Vagina (tissue), 2 donors: ENCODE measurements at regions not wholly inside any gene's neighbourhood (a gene's known extent, or its start where the extent isn't known, plus 50 kb on each side); places are given as distances from the start of the nearest gene placed in this dataset.

Experiments used
- POLR2A ChIP-seq, 2 donors: fragments of 450-650 bp; IDR thresholded peaks; one replicate each; pipeline ENCODE4 v1.6.1; 2017; ENCODE audit warnings: antibody characterized with exemption in 2 of 2, mild to moderate bottlenecking in 2 of 2, moderate library complexity in 2 of 2
- POLR2AphosphoS5 ChIP-seq, 2 donors: sonication (generic); formaldehyde crosslinking; IDR thresholded peaks; one replicate each; pipeline ENCODE4 v1.9.0; 2017; ENCODE audit warnings: antibody characterized with exemption in 2 of 2, mild to moderate bottlenecking in 2 of 2, low read depth in 1 of 2; ENCODE audit not compliant: insufficient read depth in 1 of 2
- TF ChIP-seq, protein P1 (sequence below), 3 experiments: fragments of 450-650 bp in 2 of 3; fragments of 200-600 bp in 1 of 3; sonication (generic) in 1 of 3; IDR thresholded peaks; one replicate each; pipeline ENCODE4 v1.5.1; 2017 to 2019; ENCODE audit warnings: antibody characterized with exemption in 3 of 3, mild to moderate bottlenecking in 2 of 3, moderate library complexity in 2 of 3

DNA sequence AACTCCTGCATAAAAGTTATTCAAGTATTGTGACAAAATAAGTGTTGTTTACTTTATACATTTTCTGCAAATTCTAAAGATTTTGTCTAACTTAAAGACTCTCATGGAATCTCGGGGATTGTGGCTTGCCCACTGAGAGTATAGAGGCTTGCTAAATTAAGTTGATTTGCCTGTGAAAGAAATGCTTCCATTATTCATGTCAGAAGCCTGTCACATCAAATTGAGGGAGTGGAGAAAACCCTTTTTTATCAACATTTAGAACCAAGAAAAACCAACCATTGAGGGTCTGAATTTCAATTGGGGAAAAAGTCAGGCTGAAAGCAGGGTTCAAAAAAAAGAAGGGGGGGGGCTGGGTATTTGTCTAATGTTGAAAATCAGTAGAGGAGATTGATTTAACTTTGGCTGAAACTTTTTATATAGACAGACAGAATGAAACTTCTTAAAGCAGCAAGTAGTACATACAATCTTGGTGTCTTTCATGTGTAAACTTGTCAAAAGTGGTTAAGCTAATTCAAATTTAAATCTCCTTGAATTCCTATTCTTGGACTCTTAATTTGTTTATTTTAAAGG lies 144.8 kb upstream of the CXorf66 start:
- TF ChIP-seq POLR2A (IDR thresholded peaks at IDR 0.05) (no peak), POLR2AphosphoS5 (IDR thresholded peaks at IDR 0.05; ENCODE audit: insufficient read depth in 1 of 2, low read depth in 1 of 2) (no peak)
- TF ChIP-seq, protein P1, sequence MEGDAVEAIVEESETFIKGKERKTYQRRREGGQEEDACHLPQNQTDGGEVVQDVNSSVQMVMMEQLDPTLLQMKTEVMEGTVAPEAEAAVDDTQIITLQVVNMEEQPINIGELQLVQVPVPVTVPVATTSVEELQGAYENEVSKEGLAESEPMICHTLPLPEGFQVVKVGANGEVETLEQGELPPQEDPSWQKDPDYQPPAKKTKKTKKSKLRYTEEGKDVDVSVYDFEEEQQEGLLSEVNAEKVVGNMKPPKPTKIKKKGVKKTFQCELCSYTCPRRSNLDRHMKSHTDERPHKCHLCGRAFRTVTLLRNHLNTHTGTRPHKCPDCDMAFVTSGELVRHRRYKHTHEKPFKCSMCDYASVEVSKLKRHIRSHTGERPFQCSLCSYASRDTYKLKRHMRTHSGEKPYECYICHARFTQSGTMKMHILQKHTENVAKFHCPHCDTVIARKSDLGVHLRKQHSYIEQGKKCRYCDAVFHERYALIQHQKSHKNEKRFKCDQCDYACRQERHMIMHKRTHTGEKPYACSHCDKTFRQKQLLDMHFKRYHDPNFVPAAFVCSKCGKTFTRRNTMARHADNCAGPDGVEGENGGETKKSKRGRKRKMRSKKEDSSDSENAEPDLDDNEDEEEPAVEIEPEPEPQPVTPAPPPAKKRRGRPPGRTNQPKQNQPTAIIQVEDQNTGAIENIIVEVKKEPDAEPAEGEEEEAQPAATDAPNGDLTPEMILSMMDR (IDR thresholded peaks at IDR 0.05) = no peak
